ES-I3 (cell line): ENCODE measurements at regions not wholly inside any gene's neighbourhood (a gene's known extent, or its start where the extent isn't known, plus 50 kb on each side); places are given as distances from the start of the nearest gene placed in this dataset.

Source experiments
- H3K36me3 ChIP-seq: 2 replicates; pipeline ENCODE4 v1.6.1; 2013; ENCODE audit warnings: mild to moderate bottlenecking, low read length, control low read depth, moderate library complexity; ENCODE audit not compliant: insufficient read depth
- H3K4me1 ChIP-seq: 2 replicates; pipeline ENCODE4 v1.6.1; 2013; ENCODE audit warnings: mild to moderate bottlenecking, control low read depth, low read length; ENCODE audit not compliant: insufficient read depth
- H3K9ac ChIP-seq: 2 replicates; pipeline ENCODE4 v1.6.1; 2013; ENCODE audit warnings: low read depth, mild to moderate bottlenecking, low read length, moderate library complexity
- H3K9me3 ChIP-seq: 2 replicates; pipeline ENCODE4 v1.6.1; 2013; ENCODE audit warnings: mild to moderate bottlenecking, low read length, moderate library complexity; ENCODE audit not compliant: control insufficient read depth, insufficient read depth

DNA sequence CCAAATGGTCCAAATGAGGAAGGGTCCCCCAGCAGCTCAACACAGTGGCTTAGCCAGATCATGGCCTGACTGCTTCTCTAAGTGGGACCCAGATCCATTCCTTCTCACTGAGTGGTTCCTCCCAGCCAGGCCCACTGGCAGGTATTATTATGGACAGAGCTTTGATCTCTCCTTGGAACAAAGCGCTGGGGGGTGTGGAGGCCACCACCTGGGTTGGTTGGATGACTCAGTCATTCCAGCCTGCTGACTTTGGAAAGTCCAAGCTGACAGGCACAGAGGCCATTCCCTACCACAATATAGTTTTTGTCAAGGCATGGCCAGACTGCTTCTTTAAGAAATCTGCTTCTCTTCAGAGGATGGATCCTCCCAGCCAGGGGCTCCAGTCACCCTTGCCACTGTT is 341.1 kb downstream of the BTG1 start:
- H3K9me3 ChIP-seq, result peaks cover 2% of the 10 kb centered on the region; the same call in 1 of the 2 replicates
- H3K9ac ChIP-seq, result no peak overlapping the region
- no peaks in the 10 kb centered on the region for H3K4me1 ChIP-seq
- H3K36me3 ChIP-seq, result no peaks in the 10 kb centered on the region

- Histone ChIP-seq H3K4me1 (no peaks in the 10 kb centered on the region), H3K36me3 (no peaks in the 10 kb centered on the region), H3K9ac (no peak overlapping the region), H3K9me3 (peaks cover under 1% of the 10 kb centered on the region; the same call in 1 of the 2 replicates)
These were observed 344.6 kb downstream of the BTG1 start for GRCh38 chr12:91801048-91801447.

DNA sequence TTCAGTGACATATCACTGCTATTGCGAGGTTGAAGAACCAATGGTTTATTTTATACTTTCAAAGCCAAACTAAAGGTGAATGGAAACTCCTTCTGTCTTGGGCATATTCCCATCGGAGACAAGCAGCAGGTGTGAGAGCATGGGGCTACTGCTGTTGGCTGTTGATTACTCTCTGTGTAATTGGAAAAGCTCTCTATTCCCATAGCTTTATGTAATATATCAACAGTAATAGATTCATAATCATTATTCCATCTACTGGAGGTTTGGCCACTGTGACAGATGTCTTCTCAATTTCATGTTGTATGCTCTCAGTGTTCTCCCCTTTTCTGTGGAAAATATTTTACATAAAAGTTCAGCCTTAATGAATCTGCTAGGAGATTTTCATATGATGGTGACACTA is 352.0 kb downstream of the BTG1 start:
- Histone ChIP-seq H3K36me3 (no peaks in the 10 kb centered on the region), H3K4me1 (no peaks in the 10 kb centered on the region), H3K9ac (no peak overlapping the region), H3K9me3 (no peaks in the 10 kb centered on the region)

DNA sequence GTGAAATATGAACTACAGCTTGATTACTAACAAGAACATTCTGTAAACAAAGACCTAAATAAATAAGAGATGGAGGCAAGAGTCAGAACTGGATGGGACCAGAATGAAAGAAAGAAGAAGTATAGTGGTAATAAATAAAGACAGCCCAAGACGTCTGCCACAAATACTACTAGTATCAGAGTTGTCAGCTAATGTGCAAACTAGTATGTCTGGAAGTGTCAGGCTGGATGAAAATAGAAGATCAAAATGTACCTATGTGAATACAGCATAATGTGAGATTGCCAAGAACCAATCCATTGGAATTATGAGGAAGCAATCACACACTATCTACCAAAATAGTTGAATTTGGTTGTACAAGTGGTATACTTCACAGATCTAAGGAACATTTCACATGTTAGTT is 353.0 kb downstream of the BTG1 start:
- H3K9ac ChIP-seq, result no peak overlapping the region
- no peaks in the 10 kb centered on the region for H3K4me1 ChIP-seq
- H3K9me3 ChIP-seq, result no peaks in the 10 kb centered on the region
- H3K36me3 ChIP-seq, result no peaks in the 10 kb centered on the region

- no peaks in the 10 kb centered on the region for H3K36me3 ChIP-seq
- H3K4me1 ChIP-seq, result no peaks in the 10 kb centered on the region
- H3K9me3 ChIP-seq, result no peaks in the 10 kb centered on the region
- no peak overlapping the region for H3K9ac ChIP-seq
These were observed 359.0 kb downstream of the BTG1 start for GRCh38 chr12:91786499-91787272.

GRCh38 chr12:91785655-91786498 is 359.8 kb downstream of the BTG1 start:
- no peaks in the 10 kb centered on the region for H3K9me3 ChIP-seq
- no peaks in the 10 kb centered on the region for H3K4me1 ChIP-seq
- no peaks in the 10 kb centered on the region for H3K36me3 ChIP-seq
- H3K9ac ChIP-seq, result no peak overlapping the region

DNA sequence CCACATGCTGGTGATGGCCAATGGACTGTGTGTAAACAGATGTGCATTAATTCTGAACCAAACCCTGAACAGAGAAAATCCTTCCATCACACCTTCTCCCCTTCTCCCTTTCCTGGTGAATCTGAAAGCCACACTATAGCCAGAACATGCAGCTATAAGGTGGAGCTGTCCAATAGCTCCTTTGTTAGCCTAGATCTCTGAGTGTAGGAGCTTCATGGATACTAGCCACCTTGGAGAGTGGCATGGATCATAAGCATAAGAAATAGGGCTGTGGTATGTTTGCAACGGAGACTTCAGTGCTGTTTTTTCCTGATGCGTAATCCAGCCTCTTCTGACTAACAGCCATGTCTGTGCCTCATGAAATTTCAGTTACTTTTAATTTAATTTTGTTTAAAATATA is 364.5 kb downstream of the BTG1 start:
- Histone ChIP-seq H3K36me3 (no peaks in the 10 kb centered on the region), H3K9me3 (no peaks in the 10 kb centered on the region), H3K4me1 (peaks cover 9% of the 10 kb centered on the region)

DNA sequence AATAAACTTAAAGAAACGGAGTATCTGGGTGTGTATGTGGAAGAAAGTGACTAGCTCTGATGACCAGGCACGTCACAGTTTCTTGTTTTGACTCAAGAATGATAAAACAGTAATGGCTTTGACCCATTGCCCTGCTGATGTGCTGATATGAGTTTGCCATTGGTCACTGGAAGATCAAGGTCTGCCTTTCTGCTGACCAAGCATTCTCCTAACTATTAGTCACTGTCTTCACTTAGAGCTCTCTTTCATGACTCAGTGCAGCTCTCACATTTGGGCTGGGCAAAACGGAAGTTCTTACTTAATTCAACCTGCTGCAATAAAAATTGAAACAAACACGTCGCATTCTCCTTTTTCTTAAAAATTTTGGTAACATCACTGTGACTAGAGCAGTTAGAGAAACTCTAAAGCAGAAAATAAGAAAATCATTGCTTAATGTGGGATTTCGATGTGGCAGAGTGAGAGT is 366.7 kb downstream of the BTG1 start:
- H3K4me1 ChIP-seq, result peaks cover 9% of the 10 kb centered on the region
- H3K9me3 ChIP-seq, result no peaks in the 10 kb centered on the region
- H3K36me3 ChIP-seq, result no peaks in the 10 kb centered on the region
- H3K9ac ChIP-seq, result no peak overlapping the region

More for the DNA sequence above, 364.5 kb downstream of the BTG1 start:
- H3K9ac ChIP-seq, result no peak overlapping the region

DNA sequence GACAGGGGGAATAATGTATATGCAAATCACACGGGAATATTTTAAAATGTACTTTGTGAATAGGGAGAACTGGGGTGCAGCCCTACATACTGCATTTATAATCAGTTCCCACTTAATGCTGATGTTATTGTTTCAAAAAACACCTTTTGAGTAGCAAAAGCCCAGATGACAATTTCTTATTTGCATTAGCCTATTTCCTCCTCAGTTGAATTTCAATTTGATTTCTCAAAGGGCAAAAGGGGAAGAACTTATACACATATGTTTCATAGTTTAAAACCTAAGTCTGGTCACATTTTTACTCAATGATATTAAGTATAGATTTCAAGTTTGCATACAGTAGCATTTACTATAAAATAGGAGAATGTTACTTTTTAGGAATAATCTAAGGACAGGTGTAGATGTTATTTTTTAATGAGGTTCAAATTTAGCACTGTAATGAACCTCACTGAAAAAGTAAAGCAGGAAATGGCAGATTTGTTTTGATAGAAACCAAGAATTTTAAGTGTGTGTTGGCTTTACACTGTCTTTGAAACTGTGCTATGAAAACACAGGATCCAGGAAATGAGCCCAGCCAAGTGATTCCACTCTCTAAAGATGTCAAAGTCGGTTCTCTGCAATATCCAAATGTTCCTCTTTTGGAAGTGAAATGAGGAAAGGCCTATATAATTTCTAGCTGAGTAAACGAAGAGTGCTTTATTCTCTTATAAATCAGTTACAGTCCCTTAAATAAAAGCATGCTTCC is 367.4 kb downstream of the BTG1 start:
- peaks cover 9% of the 10 kb centered on the region for H3K4me1 ChIP-seq
- no peak overlapping the region for H3K9ac ChIP-seq

GRCh38 chr12:91777268-91777992 is 368.2 kb downstream of the BTG1 start:
- Histone ChIP-seq H3K9me3 (no peaks in the 10 kb centered on the region), H3K9ac (no peak overlapping the region), H3K4me1 (peaks cover 9% of the 10 kb centered on the region), H3K36me3 (no peaks in the 10 kb centered on the region)

More for the DNA sequence above, 367.4 kb downstream of the BTG1 start:
- H3K36me3 ChIP-seq, result no peaks in the 10 kb centered on the region
- no peaks in the 10 kb centered on the region for H3K9me3 ChIP-seq

GRCh38 chr12:91774434-91774921 is 371.2 kb downstream of the BTG1 start:
- no peaks in the 10 kb centered on the region for H3K36me3 ChIP-seq
- no peaks in the 10 kb centered on the region for H3K9me3 ChIP-seq
- H3K4me1 ChIP-seq, result peaks cover 9% of the 10 kb centered on the region
- no peak overlapping the region for H3K9ac ChIP-seq

- Histone ChIP-seq H3K9ac (no peak overlapping the region), H3K36me3 (no peaks in the 10 kb centered on the region), H3K9me3 (no peaks in the 10 kb centered on the region), H3K4me1 (peaks cover 4% of the 10 kb centered on the region)
These were observed 371.8 kb downstream of the BTG1 start for GRCh38 chr12:91773749-91774429.

DNA sequence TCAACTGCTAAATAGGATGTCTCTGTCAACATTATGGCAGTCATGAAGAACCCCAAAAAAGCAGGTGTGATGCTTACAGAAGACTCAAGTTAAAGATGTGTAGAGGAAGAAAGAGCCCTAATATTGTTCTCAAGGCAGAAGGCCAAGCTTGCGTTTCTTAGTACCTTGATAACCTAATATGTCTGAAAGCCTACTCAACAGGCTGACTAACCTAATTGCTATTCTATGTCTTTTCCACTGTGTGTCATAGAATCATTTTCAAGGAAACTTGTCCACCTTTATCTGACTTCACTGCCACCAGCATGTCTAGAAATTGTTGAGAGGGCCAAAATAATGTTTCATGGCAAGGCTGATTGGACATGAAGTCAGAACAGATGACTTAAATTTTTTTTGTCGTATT is 373.2 kb downstream of the BTG1 start:
- 0 out of 2 replicates have a peak, but pooled peaks cover 4% of the 10 kb centered on the region for H3K9me3 ChIP-seq
- no peaks in the 10 kb centered on the region for H3K4me1 ChIP-seq
- H3K36me3 ChIP-seq, result no peaks in the 10 kb centered on the region
- no peak overlapping the region for H3K9ac ChIP-seq
